WTC11 (cell line): ENCODE measurements at regions not wholly inside any gene's neighbourhood (a gene's known extent, or its start where the extent isn't known, plus 50 kb on each side); places are given as distances from the start of the nearest gene placed in this dataset.

Source experiments
- ATAC-seq: fragments of 200-7000 bp; cut with Tn5 transposase; 2 replicates; pipeline ENCODE4 v1.10.0; 2021; ENCODE audit warnings: mild to moderate bottlenecking, moderate library complexity
- CTCF ChIA-PET: fragments of 300-600 bp; sonication (Branson Sonifier 250); formaldehyde crosslinking; loops from one replicate; lab custom pipeline; 2021; ENCODE audit warnings: antibody characterized with exemption; lab: Charles Lee
- POLR2A ChIA-PET: fragments of 350-600 bp; sonication (Branson Sonifier 250); formaldehyde crosslinking; loops from one replicate; lab custom pipeline; 2021; ENCODE audit warnings: antibody characterized with exemption; lab: Charles Lee
- DNase-seq: peaks from one replicate; pipeline ENCODE4 v3.0.0; 2021; ENCODE audit warnings: low spot score
- H3K27ac Mint-ChIP-seq: 2 replicates; pipeline ENCODE4 v1.8.0; 2021; ENCODE audit warnings: mixed read lengths
- H3K27me3 Mint-ChIP-seq: 2 replicates; pipeline ENCODE4 v1.8.0; 2021; ENCODE audit warnings: low read depth, mild to moderate bottlenecking, moderate library complexity, mixed read lengths
- H3K36me3 Mint-ChIP-seq: 2 replicates; pipeline ENCODE4 v1.8.0; 2021; ENCODE audit warnings: mixed read lengths
- H3K4me1 Mint-ChIP-seq: 2 replicates; pipeline ENCODE4 v1.8.0; 2022; ENCODE audit warnings: mixed read lengths
- H3K4me3 Mint-ChIP-seq: 2 replicates; pipeline ENCODE4 v1.8.0; 2021; ENCODE audit warnings: mild to moderate bottlenecking, moderate library complexity, mixed read lengths
- H3K9me3 Mint-ChIP-seq: 2 replicates; pipeline ENCODE4 v1.8.0; 2021; ENCODE audit warnings: mixed read lengths
- ATF6 ChIP-seq: sonication (generic); formaldehyde crosslinking; IDR thresholded peaks from 2 replicates; pipeline ENCODE4 v1.8.1; 2023; ENCODE audit warnings: mild to moderate bottlenecking, missing genetic modification reagents
- CBFB ChIP-seq: sonication (generic); formaldehyde crosslinking; IDR thresholded peaks from 2 replicates; pipeline ENCODE4 v1.8.1; 2022; ENCODE audit warnings: mild to moderate bottlenecking, low read depth, missing genetic modification reagents
- CDX4 ChIP-seq: fragments of 250-450 bp; sonication (Bioruptor Pico); IDR thresholded peaks from 2 replicates; pipeline ENCODE4 v1.9.0; 2021; ENCODE audit warnings: moderate library complexity, mild to moderate bottlenecking, inconsistent platforms, borderline replicate concordance
- CREB1 ChIP-seq: sonication (generic); formaldehyde crosslinking; IDR thresholded peaks from 2 replicates; pipeline ENCODE4 v1.8.0; 2023; ENCODE audit warnings: mild to moderate bottlenecking, missing genetic modification reagents
- CTCF ChIP-seq: fragments of 200-600 bp; IDR thresholded peaks from 2 replicates; pipeline ENCODE4 v1.8.0; 2022; ENCODE audit warnings: antibody characterized with exemption
- E2F1 ChIP-seq: sonication (generic); formaldehyde crosslinking; IDR thresholded peaks from 2 replicates; pipeline ENCODE4 v1.8.0; 2022; ENCODE audit warnings: mild to moderate bottlenecking, missing genetic modification reagents
- ESRRA ChIP-seq: sonication (generic); formaldehyde crosslinking; IDR thresholded peaks from 2 replicates; pipeline ENCODE4 v1.8.1; 2022; ENCODE audit warnings: mild to moderate bottlenecking, missing genetic modification reagents, borderline replicate concordance
- GABPB1 ChIP-seq: sonication (generic); formaldehyde crosslinking; IDR thresholded peaks from 2 replicates; pipeline ENCODE4 v1.8.1; 2023; ENCODE audit warnings: mild to moderate bottlenecking, missing genetic modification reagents
- GRHL2 ChIP-seq: fragments of 250-450 bp; sonication (Bioruptor Pico); IDR thresholded peaks from 2 replicates; pipeline ENCODE4 v1.8.0; 2022; ENCODE audit warnings: mild to moderate bottlenecking, moderate library complexity; ENCODE audit not compliant: insufficient replicate concordance, severe bottlenecking
- KAT7 ChIP-seq: sonication (generic); formaldehyde crosslinking; IDR thresholded peaks from 2 replicates; pipeline ENCODE4 v1.8.1; 2023; ENCODE audit warnings: missing genetic modification reagents, mild to moderate bottlenecking, borderline replicate concordance
- MLX ChIP-seq: sonication (generic); formaldehyde crosslinking; IDR thresholded peaks from 2 replicates; pipeline ENCODE4 v1.8.1; 2023; ENCODE audit warnings: mild to moderate bottlenecking, missing genetic modification reagents, moderate library complexity
- MXD4 ChIP-seq: fragments of 250-450 bp; sonication (Bioruptor Pico); IDR thresholded peaks from 2 replicates; pipeline ENCODE4 v1.8.0; 2021; ENCODE audit warnings: mild to moderate bottlenecking, moderate library complexity, borderline replicate concordance
- MYBL2 ChIP-seq: sonication (generic); formaldehyde crosslinking; IDR thresholded peaks from 2 replicates; pipeline ENCODE4 v1.8.1; 2023; ENCODE audit warnings: mild to moderate bottlenecking, moderate library complexity, missing genetic modification reagents
- NFYB ChIP-seq: sonication (generic); formaldehyde crosslinking; conservative IDR thresholded peaks from 2 replicates; pipeline ENCODE4 v1.8.0; 2022; ENCODE audit warnings: low read depth, missing genetic modification reagents
- NR1H2 ChIP-seq: sonication (generic); formaldehyde crosslinking; IDR thresholded peaks from 2 replicates; pipeline ENCODE4 v1.9.0; 2021; ENCODE audit warnings: mild to moderate bottlenecking, moderate library complexity, missing genetic modification reagents
- OVOL2 ChIP-seq: fragments of 250-450 bp; sonication (Bioruptor Pico); IDR thresholded peaks from 2 replicates; pipeline ENCODE4 v1.9.0; 2021; ENCODE audit warnings: mild to moderate bottlenecking, borderline replicate concordance
- PRDM15 ChIP-seq: sonication (generic); formaldehyde crosslinking; IDR thresholded peaks from 2 replicates; pipeline ENCODE4 v1.8.0; 2022; ENCODE audit warnings: missing genetic modification reagents
- RELA ChIP-seq: sonication (generic); formaldehyde crosslinking; IDR thresholded peaks from 2 replicates; pipeline ENCODE4 v1.8.1; 2022; ENCODE audit warnings: missing genetic modification reagents, mild to moderate bottlenecking, borderline replicate concordance
- TP53 ChIP-seq: sonication (generic); formaldehyde crosslinking; IDR thresholded peaks from 2 replicates; pipeline ENCODE4 v1.8.1; 2023; ENCODE audit warnings: mild to moderate bottlenecking, missing genetic modification reagents
- ZBTB21 ChIP-seq: sonication (generic); formaldehyde crosslinking; IDR thresholded peaks from 2 replicates; pipeline ENCODE4 v1.8.1; 2023; ENCODE audit warnings: mild to moderate bottlenecking, missing genetic modification reagents, borderline replicate concordance
- ZNF263 ChIP-seq: sonication (generic); formaldehyde crosslinking; IDR thresholded peaks from 2 replicates; pipeline ENCODE4 v1.8.1; 2022; ENCODE audit warnings: low read depth, mild to moderate bottlenecking, moderate library complexity, missing genetic modification reagents
- ZNF512 ChIP-seq: sonication (generic); formaldehyde crosslinking; IDR thresholded peaks from 2 replicates; pipeline ENCODE4 v1.8.1; 2022; ENCODE audit warnings: missing genetic modification reagents, borderline replicate concordance

GRCh38 chr2:226634943-226635604, 164.5 kb downstream of the IRS1 start:
- H3K4me3 Mint-ChIP-seq = no peak overlapping the region
- no peaks in the 10 kb centered on the region for H3K4me1 Mint-ChIP-seq
- POLR2A ChIA-PET = no interaction called here
- no peaks in the 10 kb centered on the region; the same call in 1 of the 2 replicates for H3K36me3 Mint-ChIP-seq
- no peak overlapping the region for H3K27ac Mint-ChIP-seq
- H3K9me3 Mint-ChIP-seq = peaks cover 19% of the 10 kb centered on the region
- H3K27me3 Mint-ChIP-seq = no peaks in the 10 kb centered on the region
- no peak for DNase-seq
- TF ChIP-seq KAT7 (CRISPR knock-in tag) (no peak), ZNF512 (no peak), GABPB1 (no peak), MXD4 (CRISPR knock-in tag) (no peak), NFYB (no peak), RELA (CRISPR knock-in tag) (no peak), TP53 (CRISPR knock-in tag) (no peak), E2F1 (no peak), CTCF (no peak), OVOL2 (CRISPR knock-in tag) (no peak)
- TF ChIP-seq, all 79 proteins: peak for 0
- no peak for ATAC-seq
- CTCF ChIA-PET = no interaction called here

GRCh38 chr2:226631671-226632070, 167.9 kb downstream of the IRS1 start:
- H3K9me3 Mint-ChIP-seq = peaks cover 14% of the 10 kb centered on the region; the same call in 1 of the 2 replicates
- DNase-seq = no peak
- H3K4me1 Mint-ChIP-seq = no peaks in the 10 kb centered on the region
- H3K27ac Mint-ChIP-seq = no peak overlapping the region
- ATAC-seq = no peak
- no peaks in the 10 kb centered on the region for H3K36me3 Mint-ChIP-seq
- ChIA-PET CTCF (no interaction called here), POLR2A (no interaction called here)
- H3K27me3 Mint-ChIP-seq = no peaks in the 10 kb centered on the region
- H3K4me3 Mint-ChIP-seq = no peak overlapping the region
- TF ChIP-seq GRHL2 (CRISPR knock-in tag) (no peak), CDX4 (no peak), MYBL2 (CRISPR knock-in tag) (no peak), PRDM15 (CRISPR knock-in tag) (no peak), ATF6 (no peak), ZNF263 (no peak), CREB1 (CRISPR knock-in tag) (no peak), ZBTB21 (CRISPR knock-in tag) (no peak), ESRRA (CRISPR knock-in tag) (no peak), NR1H2 (CRISPR knock-in tag) (no peak), CBFB (CRISPR knock-in tag) (no peak), MLX (CRISPR knock-in tag) (no peak), KAT7 (CRISPR knock-in tag) (no peak)
